ENCODE measurements at regions not wholly inside any gene's neighbourhood (a gene's known extent, or its start where the extent isn't known, plus 50 kb on each side); places are given as distances from the start of the nearest gene placed in this dataset.
A peak's percentile ranks its signal among the peaks of the same experiment; 100 is the strongest.

DNA sequence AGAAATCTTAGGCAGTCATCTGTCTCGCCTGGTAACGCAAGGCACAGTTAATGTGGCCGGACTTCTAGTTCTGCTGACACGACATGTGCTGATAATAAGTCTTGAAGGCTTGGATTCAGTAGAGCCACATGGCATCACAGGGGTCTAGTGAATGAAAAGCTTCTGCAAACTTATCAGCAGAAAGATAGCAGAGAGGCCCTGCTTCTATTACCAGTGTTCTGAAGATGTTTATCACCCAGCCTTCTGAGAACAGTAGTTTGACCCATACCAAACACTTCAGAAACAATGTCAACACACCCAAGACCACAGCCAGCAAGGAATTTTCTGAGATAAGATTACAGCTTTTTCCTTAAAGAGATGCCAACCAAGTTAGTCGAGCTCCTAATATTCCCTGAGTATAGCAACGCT, 102.7 kb upstream of the UMPS start:
- Mint-ChIP-seq H3K9me3 (no peaks in the 10 kb centered on the region), H3K4me1 (ENCODE audit: low read depth in 2 of 2) (no peaks in the 10 kb centered on the region), H3K27ac (no peak overlapping the region), H3K27me3 (peaks cover 15 to 17% of the 10 kb centered on the region in 2 donors), H3K36me3 (ENCODE audit: insufficient read depth) (no peaks in the 10 kb centered on the region), H3K4me3 (no peak overlapping the region)
- no peak for DNase-seq
- no peak for ATAC-seq (replicated peaks)

DNA sequence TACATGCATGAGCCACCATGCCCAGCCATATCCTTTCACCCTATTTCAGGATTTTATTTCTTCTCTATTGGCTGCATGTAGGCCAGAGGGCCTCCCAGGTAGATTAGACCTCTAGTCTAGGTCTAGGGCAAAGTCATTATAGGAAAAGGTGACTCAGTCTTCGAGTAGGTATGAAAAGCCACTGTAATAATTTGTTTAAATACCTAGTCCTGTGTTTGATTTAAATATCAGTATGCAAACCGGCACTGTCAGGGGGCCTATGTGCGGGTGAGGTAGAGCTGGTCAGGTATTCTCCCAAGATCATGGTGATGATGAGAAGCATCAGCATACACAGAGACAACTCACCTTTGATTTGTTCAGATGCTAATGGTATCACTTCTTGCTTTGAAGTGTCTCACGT, 101.4 kb upstream of the UMPS start:
- H3K27ac Mint-ChIP-seq, result no peak overlapping the region
- no peaks in the 10 kb centered on the region for H3K4me1 Mint-ChIP-seq (ENCODE audit: low read depth in 2 of 2)
- no peaks in the 10 kb centered on the region for H3K36me3 Mint-ChIP-seq (ENCODE audit: insufficient read depth)
- no peak overlapping the region for H3K4me3 Mint-ChIP-seq
- ATAC-seq (replicated peaks) (no peak), DNase-seq (no peak)
- peaks cover 15 to 18% of the 10 kb centered on the region in 2 donors for H3K27me3 Mint-ChIP-seq
- H3K9me3 Mint-ChIP-seq, result no peaks in the 10 kb centered on the region

DNA sequence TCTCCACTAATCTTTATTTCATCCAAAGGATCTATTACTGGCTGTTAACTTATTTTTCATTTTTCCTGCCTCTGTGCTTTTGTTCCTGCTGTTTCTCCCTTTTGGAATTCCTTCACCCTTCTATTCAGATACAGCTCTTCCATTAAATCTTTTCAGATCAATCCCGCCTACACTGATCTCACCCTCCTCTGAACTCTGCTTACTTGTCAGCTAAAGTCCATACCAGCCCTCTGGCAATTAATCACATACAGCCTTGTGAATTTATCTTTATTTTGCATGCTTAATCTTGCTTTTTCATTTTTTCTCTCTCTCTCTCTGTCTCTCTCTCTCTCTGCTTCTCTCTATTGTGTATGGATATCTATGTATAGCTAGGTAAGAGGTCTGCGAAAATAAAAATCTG, 100.8 kb upstream of the UMPS start:
- H3K27ac Mint-ChIP-seq, result no peak overlapping the region
- no peaks in the 10 kb centered on the region for H3K9me3 Mint-ChIP-seq
- no peak for ATAC-seq (replicated peaks)
- H3K4me3 Mint-ChIP-seq, result no peak overlapping the region
- DNase-seq, result no peak
- peaks cover 16 to 18% of the 10 kb centered on the region in 2 donors for H3K27me3 Mint-ChIP-seq
- H3K4me1 Mint-ChIP-seq (ENCODE audit: low read depth in 2 of 2), result no peaks in the 10 kb centered on the region
- H3K36me3 Mint-ChIP-seq (ENCODE audit: insufficient read depth), result no peaks in the 10 kb centered on the region

DNA sequence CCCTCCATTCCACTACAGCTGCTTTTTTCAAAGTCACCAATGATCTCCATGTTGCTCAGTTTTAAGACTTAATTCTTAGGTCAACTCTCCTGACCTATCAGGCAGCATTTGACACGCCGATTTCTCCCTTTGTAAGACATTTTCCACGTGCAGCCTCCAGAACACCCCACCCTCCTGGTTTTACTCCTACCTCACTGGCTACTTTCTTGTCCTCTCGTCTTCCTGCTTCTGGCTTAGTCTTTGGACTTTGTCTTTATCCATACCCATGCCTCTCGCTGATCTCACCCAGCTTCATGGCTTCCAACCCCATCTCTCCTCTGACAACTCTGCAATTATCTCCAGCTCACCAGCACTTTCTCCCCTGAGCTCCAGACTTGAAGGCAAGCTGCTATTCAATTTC, 99.3 kb upstream of the UMPS start:
- no peak for ATAC-seq (replicated peaks)
- H3K36me3 Mint-ChIP-seq (ENCODE audit: insufficient read depth), result no peaks in the 10 kb centered on the region
- no peak for DNase-seq
- H3K4me1 Mint-ChIP-seq (ENCODE audit: low read depth in 2 of 2), result peaks cover 0 to 3% of the 10 kb centered on the region in 2 donors
- no peaks in the 10 kb centered on the region for H3K9me3 Mint-ChIP-seq
- H3K27me3 Mint-ChIP-seq, result peaks cover 26 to 29% of the 10 kb centered on the region in 2 donors
- no peak overlapping the region for H3K4me3 Mint-ChIP-seq
- no peak overlapping the region for H3K27ac Mint-ChIP-seq

DNA sequence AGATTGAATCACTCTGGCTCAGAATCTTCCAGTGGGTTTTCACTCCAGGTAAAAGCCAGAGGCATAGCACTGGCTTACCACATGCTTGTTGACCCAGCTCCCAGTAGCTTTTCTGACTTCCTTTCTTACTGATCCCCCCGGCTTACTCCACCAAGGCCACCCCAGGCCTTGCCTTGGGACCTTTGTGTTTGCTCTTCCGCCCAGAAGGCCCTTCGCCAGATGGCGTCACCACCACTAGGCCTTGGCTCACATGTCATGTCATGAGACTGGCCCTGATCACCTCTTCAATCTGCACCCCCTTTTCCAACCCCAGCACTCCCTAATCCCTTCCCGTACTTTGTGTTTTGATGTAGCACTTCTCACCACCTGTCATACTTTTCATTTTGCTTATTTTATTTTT, 98.5 kb upstream of the UMPS start:
- ATAC-seq (replicated peaks) (no peak), DNase-seq (no peak)
- no peak overlapping the region for H3K4me3 Mint-ChIP-seq
- H3K9me3 Mint-ChIP-seq, result no peaks in the 10 kb centered on the region
- H3K27ac Mint-ChIP-seq, result no peak overlapping the region
- H3K36me3 Mint-ChIP-seq (ENCODE audit: insufficient read depth), result no peaks in the 10 kb centered on the region
- H3K27me3 Mint-ChIP-seq, result peaks cover 29 to 33% of the 10 kb centered on the region in 2 donors
- H3K4me1 Mint-ChIP-seq (ENCODE audit: low read depth in 2 of 2), result peaks cover 0 to 3% of the 10 kb centered on the region in 2 donors

DNA sequence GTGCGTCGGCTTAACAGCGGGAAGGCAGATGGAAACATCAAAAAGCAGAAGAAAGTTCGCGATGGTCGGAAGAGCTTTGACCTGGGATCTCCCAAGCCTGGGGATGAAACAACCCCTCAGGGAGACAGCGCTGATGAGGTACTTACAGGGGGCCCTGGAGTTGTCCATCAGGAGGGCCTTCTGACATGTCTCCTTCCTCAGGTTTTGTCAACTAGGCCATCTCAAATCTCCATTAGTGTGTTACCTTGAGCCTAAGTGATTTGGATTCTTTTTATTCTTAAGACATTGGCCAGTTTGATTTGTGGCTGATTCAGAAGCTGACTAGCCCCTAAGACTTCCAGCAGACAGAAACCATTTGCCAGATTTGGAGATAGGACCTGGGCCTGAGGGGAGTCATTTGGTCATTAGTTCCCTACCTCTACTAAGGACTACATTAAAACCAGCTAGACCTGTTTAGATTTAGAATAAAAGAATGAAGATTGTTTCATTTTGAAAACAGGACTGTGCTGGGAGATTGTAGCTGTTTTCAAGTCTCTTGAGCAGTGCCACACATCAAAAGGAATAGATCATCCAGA, 97.6 kb upstream of the UMPS start:
- Mint-ChIP-seq H3K27ac (no peak overlapping the region), H3K4me1 (ENCODE audit: low read depth in 2 of 2) (peaks cover 0 to 3% of the 10 kb centered on the region in 2 donors), H3K36me3 (ENCODE audit: insufficient read depth) (no peaks in the 10 kb centered on the region), H3K9me3 (no peaks in the 10 kb centered on the region), H3K4me3 (no peak overlapping the region), H3K27me3 (peaks cover 29 to 40% of the 10 kb centered on the region in 2 donors)
- no peak for DNase-seq
- no peak for ATAC-seq (replicated peaks)

DNA sequence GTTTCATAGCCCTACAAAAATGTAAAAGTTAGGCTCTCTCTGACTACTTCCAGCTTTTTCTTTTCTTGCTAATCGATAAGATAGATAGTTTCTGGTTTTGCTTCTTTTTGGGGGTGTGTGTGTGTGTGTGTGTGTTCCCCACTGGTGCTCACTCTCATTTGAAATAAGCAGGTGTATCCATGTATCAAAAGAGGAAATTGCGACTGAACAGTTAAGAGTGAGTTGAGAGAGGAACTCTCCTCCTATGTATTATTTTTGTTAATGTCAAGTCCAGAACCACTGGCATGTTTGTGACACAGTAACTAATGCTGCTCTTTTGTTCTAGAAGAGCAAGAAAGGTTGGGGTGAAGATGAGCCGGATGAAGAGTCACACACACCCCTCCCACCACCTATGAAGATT, 96.7 kb upstream of the UMPS start:
- H3K27ac Mint-ChIP-seq, result no peak overlapping the region
- peaks cover 3% of the 10 kb centered on the region in 2 donors for H3K4me1 Mint-ChIP-seq (ENCODE audit: low read depth in 2 of 2)
- no peaks in the 10 kb centered on the region for H3K9me3 Mint-ChIP-seq
- no peak for DNase-seq
- no peaks in the 10 kb centered on the region for H3K36me3 Mint-ChIP-seq (ENCODE audit: insufficient read depth)
- no peak for ATAC-seq (replicated peaks)
- peaks cover 32 to 46% of the 10 kb centered on the region in 2 donors for H3K27me3 Mint-ChIP-seq
- H3K4me3 Mint-ChIP-seq, result no peak overlapping the region

DNA sequence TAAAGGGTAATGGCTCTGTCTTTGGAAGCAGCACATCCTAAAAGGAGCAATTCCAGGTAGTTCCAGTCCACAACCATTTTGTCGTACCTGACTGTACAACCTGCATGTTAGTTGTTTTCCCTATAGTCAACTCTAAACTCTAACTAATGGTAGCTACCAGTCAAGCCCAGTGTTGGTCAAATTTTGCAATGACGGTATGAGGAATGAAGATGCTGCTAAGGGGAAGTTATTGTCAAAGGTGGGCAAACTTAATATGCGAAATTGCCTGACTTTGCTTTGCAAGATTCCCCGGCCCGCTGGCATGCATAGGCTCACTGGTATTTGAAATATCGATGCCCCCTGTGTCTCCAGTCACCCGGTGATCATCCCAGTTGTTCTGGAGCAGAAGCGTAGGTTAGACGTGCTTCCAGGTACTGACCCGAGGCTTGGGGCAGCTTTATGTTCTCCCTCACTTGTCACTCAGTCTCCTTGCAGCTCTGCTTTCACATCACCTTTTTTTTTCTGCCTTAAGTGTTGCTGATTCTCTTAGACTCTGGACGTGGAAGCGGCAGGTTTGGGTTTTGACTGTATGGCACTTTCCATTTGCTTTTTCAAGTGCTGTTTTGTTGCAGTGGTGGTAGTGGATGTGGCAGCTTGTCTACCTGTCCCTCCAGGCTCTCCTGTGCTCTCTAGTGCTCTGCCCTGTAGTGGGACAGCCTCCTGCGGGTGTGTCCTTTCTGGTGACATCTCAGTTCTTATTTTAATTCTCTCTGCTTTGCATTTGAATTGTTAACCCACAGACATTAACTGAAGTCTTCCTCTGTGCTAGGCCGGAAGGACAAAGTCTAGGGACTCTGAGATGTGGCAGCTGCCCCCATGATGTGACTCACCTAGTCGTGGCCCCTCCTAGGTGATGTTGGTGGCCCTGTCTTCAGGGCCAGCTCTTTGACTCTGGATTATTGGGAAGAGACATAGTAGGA, 95.8 kb upstream of the UMPS start:
- peaks cover 33 to 50% of the 10 kb centered on the region in 2 donors for H3K27me3 Mint-ChIP-seq
- no peak for ATAC-seq (replicated peaks)

DNA sequence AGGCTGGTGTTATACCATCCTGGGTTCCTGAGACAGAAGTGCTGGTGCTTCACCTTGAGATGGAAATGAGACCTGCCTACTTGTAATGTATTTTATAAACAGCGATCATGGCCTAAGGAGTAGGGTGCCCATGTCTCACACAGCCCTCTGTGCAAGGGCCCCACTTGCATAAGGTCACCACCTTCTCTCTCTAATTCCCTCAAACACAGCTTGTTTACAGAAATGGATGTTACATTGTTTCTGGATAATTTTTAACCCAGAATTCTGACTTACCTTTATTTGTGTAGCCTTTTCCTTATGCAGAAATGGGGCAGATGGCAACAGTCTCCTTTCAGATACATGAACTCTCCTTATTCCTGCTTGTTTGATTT, 95.1 kb upstream of the UMPS start:
- DNase-seq (no peak), ATAC-seq (replicated peaks) (no peak)
- H3K4me3 Mint-ChIP-seq, result no peak overlapping the region
- H3K27me3 Mint-ChIP-seq, result peaks cover 33 to 50% of the 10 kb centered on the region in 2 donors
- no peak overlapping the region for H3K27ac Mint-ChIP-seq
- H3K36me3 Mint-ChIP-seq (ENCODE audit: insufficient read depth), result no peaks in the 10 kb centered on the region
- no peaks in the 10 kb centered on the region for H3K9me3 Mint-ChIP-seq
- H3K4me1 Mint-ChIP-seq (ENCODE audit: low read depth in 2 of 2), result peaks cover 8 to 17% of the 10 kb centered on the region in 2 donors

More for the DNA sequence above, 95.8 kb upstream of the UMPS start:
- Mint-ChIP-seq H3K27ac (no peak overlapping the region), H3K4me3 (no peak overlapping the region), H3K36me3 (ENCODE audit: insufficient read depth) (no peaks in the 10 kb centered on the region), H3K9me3 (no peaks in the 10 kb centered on the region), H3K4me1 (ENCODE audit: low read depth in 2 of 2) (peaks cover 5 to 10% of the 10 kb centered on the region in 2 donors)
- no peak for DNase-seq

DNA sequence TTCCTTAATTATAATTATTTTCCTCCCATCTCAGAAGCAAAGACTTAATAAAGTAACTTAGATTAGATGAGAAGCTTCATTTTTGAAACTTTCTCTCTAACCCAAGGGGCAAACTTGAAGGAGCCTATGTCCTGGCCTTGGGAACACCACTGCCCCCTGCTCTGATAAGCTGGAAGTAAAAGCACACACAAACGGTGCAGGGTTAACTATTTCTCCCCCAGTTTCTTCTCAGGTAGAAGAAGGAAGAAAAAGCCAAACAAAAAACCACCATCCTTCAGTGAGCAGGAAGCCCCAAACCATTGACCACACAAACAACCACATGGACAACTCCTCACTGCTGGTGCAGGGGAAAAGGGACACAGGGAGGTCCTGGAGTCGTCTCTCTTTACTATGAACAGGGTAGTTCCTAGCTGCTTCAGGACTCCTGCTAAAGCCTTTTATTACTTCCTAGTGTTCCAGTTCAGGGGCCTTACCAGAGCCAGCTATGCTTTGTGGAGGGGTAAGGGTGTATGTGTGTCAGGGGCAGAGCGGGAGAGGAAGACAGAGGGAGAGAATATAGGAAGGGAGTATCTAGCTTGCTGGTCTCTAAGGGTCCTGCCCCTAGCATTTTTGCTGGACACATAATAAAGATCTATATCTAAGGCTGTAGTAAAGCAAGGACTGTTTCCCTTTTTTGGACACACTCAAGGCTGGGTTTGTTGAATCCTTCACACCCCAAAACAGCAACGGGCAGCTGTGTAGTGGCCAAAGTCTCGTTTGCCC, 94.0 kb upstream of the UMPS start:
- DNase-seq (no peak), ATAC-seq (replicated peaks) (no peak)
- H3K4me3 Mint-ChIP-seq, result no peak overlapping the region
- H3K27me3 Mint-ChIP-seq, result peaks cover 28 to 43% of the 10 kb centered on the region in 2 donors
- no peaks in the 10 kb centered on the region for H3K36me3 Mint-ChIP-seq (ENCODE audit: insufficient read depth)
- H3K27ac Mint-ChIP-seq, result no peak overlapping the region
- H3K4me1 Mint-ChIP-seq (ENCODE audit: low read depth in 2 of 2), result peaks cover 8 to 22% of the 10 kb centered on the region in 2 donors
- H3K9me3 Mint-ChIP-seq, result no peaks in the 10 kb centered on the region

DNA sequence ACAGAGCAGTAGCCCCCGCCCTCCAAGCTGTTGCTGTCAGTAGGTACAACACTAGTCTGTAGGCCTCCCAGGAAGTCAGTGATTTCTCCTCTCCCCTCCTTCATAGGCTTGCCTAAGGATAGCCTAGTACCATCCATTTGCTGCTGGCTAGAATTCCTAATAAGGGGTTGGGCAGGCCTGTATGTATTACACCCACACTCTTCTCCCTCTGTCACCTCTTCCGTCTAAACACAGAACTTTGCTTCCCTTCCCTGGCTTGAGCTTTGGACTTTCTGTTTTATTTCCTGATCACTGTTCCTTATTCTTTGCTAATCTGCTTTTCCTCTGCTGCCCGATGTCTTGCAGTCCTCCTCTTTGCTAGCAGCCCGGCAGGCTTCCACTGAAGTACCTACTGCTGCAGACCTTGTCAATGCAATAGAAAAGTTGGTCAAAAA, 93.4 kb upstream of the UMPS start:
- H3K9me3 Mint-ChIP-seq, result no peaks in the 10 kb centered on the region
- peaks cover 8 to 22% of the 10 kb centered on the region in 2 donors for H3K4me1 Mint-ChIP-seq (ENCODE audit: low read depth in 2 of 2)
- no peak overlapping the region for H3K27ac Mint-ChIP-seq
- no peak for ATAC-seq (replicated peaks)
- H3K27me3 Mint-ChIP-seq, result peaks cover 22 to 40% of the 10 kb centered on the region in 2 donors
- no peaks in the 10 kb centered on the region for H3K36me3 Mint-ChIP-seq (ENCODE audit: insufficient read depth)
- H3K4me3 Mint-ChIP-seq, result no peak overlapping the region
- no peak for DNase-seq

DNA sequence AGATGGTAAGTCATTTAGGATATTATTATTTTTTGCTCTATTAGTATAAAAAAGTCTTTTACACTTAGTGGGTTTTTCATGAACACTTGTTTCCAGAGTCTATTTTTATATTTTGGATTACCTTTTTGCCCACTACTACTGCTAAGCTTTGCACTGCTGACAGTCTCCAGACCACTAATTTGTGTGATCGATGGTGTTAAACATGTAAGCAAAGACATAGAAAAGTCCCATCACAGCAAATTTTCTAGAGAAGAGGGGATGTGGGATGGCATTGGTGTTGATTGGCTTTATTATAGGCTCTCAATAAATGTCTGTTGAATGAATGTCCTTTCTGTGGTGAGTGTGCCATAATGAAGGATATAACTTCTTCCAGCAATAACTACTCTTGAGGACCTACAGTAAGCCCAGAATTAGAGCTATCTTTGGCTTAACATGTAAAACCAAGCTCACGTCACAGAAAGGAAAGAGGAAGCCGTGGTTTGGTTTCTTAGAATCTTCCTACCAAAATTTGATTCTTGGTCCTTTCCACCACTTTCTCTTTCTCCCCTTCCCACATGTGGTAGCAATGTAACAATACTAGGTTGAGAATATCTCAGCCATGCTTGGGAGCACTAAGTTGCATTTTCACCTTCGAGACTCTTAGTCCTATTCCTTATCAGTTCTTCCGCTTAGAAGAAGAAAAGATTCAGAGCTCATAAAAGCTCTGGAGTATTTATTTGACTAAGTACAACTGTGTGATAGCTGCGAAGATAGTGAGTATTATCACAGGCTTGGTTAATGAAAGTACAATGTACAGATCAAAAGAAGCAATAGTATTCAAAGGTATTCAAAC, 90.6 kb upstream of the UMPS start:
- Mint-ChIP-seq H3K27me3 (peaks cover 14 to 32% of the 10 kb centered on the region in 2 donors), H3K27ac (peak overlapping the region; percentile 22 to 87), H3K4me1 (ENCODE audit: low read depth in 2 of 2) (peaks cover 8 to 22% of the 10 kb centered on the region in 2 donors), H3K9me3 (no peaks in the 10 kb centered on the region), H3K36me3 (ENCODE audit: insufficient read depth) (no peaks in the 10 kb centered on the region), H3K4me3 (peak overlapping the region; percentile 26 to 70)
- ATAC-seq (replicated peaks) (peak; percentile 47), DNase-seq (no peak)
